PC-9 (cell line): ENCODE measurements at regions not wholly inside any gene's neighbourhood (a gene's known extent, or its start where the extent isn't known, plus 50 kb on each side); places are given as distances from the start of the nearest gene placed in this dataset.

ENCODE experiments used
- CTCF ChIP-seq: fragments of 200-600 bp; sonication (generic); conservative IDR thresholded peaks from 2 replicates; pipeline ENCODE4 v1.6.1; 2017; ENCODE audit warnings: mixed run types, antibody characterized with exemption, mild to moderate bottlenecking, moderate library complexity
- EZH2 ChIP-seq: fragments of 200-600 bp; sonication (generic); IDR thresholded peaks from 2 replicates; pipeline ENCODE4 v1.8.0; 2017; ENCODE audit warnings: antibody characterized with exemption, low read depth

- TF ChIP-seq CTCF: no peak
- no peak for TF ChIP-seq EZH2
These were observed 200.4 kb upstream of the SH3BP4 start for GRCh38 chr2:234751275-234751973.
